ENCODE measurements at regions not wholly inside any gene's neighbourhood (a gene's known extent, or its start where the extent isn't known, plus 50 kb on each side); places are given as distances from the start of the nearest gene placed in this dataset.

GRCh38 chr15:36256404-36256807, 323.0 kb upstream of the CDIN1 start:
- no peak for TF ChIP-seq CTCF (IDR thresholded peaks at IDR 0.05)
- TF ChIP-seq POLR2A (IDR thresholded peaks at IDR 0.05) = no peak

All from adrenal gland (tissue), 5 donors.